K562 (cell line): ENCODE measurements at regions not wholly inside any gene's neighbourhood (a gene's known extent, or its start where the extent isn't known, plus 50 kb on each side); places are given as distances from the start of the nearest gene placed in this dataset.

Experiments
- ATAC-seq: fragments of 200-7000 bp; cut with Tn5 transposase; 3 replicates; pipeline ENCODE4 v1.9.1; 2020; ENCODE audit warnings: moderate library complexity
- BruUV-seq: library from RNA; stranded (reverse); fragments of 400-500 nt; replicated peaks from 2 replicates; lab custom pipeline; 2021; lab: Mats Ljungman, UMichigan
- CTCF ChIA-PET: fragments of 300-600 bp; formaldehyde crosslinking; extraction: SDS; loops from one replicate; lab custom pipeline; 2021; ENCODE audit warnings: low intra/inter-chr PET ratio; lab: Yijun Ruan, JAX
- POLR2A ChIA-PET: fragments of 300-600, 350-650 bp; sonication (Branson Sonifier 250); formaldehyde crosslinking; extraction: SDS; loops from one replicate; lab custom pipeline; 2021; ENCODE audit warnings: antibody characterized with exemption, inconsistent platforms; lab: Yijun Ruan, JAX
- DNase-seq, 4 experiments: peaks; one replicate each; pipeline versions ENCODE4 v3.0.0 to v3.0.0-alpha.2; 2011 to 2018; ENCODE audit warnings: low spot score in 3 of 4, mixed read lengths in 3 of 4; ENCODE audit errors: extremely low read depth in 1 of 4
- FAIRE-seq: peaks from 2 replicates; lab custom pipeline; 2011; peaks lifted over from hg19 to GRCh38; lab: Jason Lieb, UNC
- H2AFZ ChIP-seq: 2 replicates; pipeline ENCODE4 v1.6.0; 2011; ENCODE audit warnings: low read depth, low read length, control low read depth, inconsistent platforms
- H3K27ac ChIP-seq: fragments of 200-600 bp; 3 replicates; pipeline ENCODE4 v1.8.0; 2011; ENCODE audit warnings: low read depth, mild to moderate bottlenecking, control low read depth, inconsistent platforms, low read length, moderate library complexity, mixed read lengths; ENCODE audit errors: extremely low read depth
- H3K27me3 ChIP-seq, 2 experiments: fragments of 300-600 bp in 1 of 2; 2 replicates in 1 of 2; 3 replicates in 1 of 2; pipeline versions ENCODE4 v1.6.0 to v1.8.0; 2011; ENCODE audit warnings: inconsistent platforms in 2 of 2, low read length in 2 of 2, mild to moderate bottlenecking in 1 of 2, mixed read lengths in 1 of 2, moderate library complexity in 1 of 2; ENCODE audit not compliant: control insufficient read depth in 2 of 2, insufficient read depth in 2 of 2
- H3K36me3 ChIP-seq: fragments of 300-600 bp; 3 replicates; pipeline ENCODE4 v1.8.0; 2011; ENCODE audit warnings: mild to moderate bottlenecking, low read length, inconsistent platforms; ENCODE audit not compliant: control insufficient read depth, insufficient read depth
- H3K4me1 ChIP-seq, 2 experiments: fragments of 200-600 bp in 1 of 2; replicated peaks in 1 of 2; 2 replicates in 1 of 2; 3 replicates in 1 of 2; pipeline versions ENCODE4 v1.5.1 to v1.8.0; 2011; ENCODE audit warnings: inconsistent platforms in 2 of 2, low read length in 2 of 2, mild to moderate bottlenecking in 1 of 2, mixed read lengths in 1 of 2, moderate library complexity in 1 of 2; ENCODE audit not compliant: control insufficient read depth in 2 of 2, insufficient read depth in 2 of 2
- H3K4me2 ChIP-seq: 2 replicates; pipeline ENCODE4 v1.6.1; 2011; ENCODE audit warnings: low read length, control low read depth, inconsistent platforms, mixed read lengths; ENCODE audit not compliant: insufficient read depth
- H3K4me3 ChIP-seq: fragments of 200-600 bp; sonication (generic), shearing (Covaris generic); 2 replicates; pipeline ENCODE4 v1.5.1; 2016; ENCODE audit warnings: control low read depth, inconsistent platforms
- H3K79me2 ChIP-seq: fragments of 200-600 bp; 3 replicates; pipeline ENCODE4 v1.8.0; 2011; ENCODE audit warnings: low read length, inconsistent platforms; ENCODE audit not compliant: control insufficient read depth, insufficient read depth
- H3K9ac ChIP-seq, 2 experiments: 2 replicates each; pipeline versions ENCODE4 v1.6.0 to v1.6.1; 2011; ENCODE audit warnings: low read depth in 2 of 2, low read length in 2 of 2, control low read depth in 1 of 2, inconsistent platforms in 1 of 2, mild to moderate bottlenecking in 1 of 2, mixed read lengths in 1 of 2; ENCODE audit not compliant: insufficient read depth in 1 of 2
- H3K9me1 ChIP-seq: one replicate; pipeline ENCODE4 v1.6.0; 2011; ENCODE audit warnings: inconsistent platforms, mild to moderate bottlenecking, low read length, moderate library complexity; ENCODE audit not compliant: control insufficient read depth, insufficient read depth
- H3K9me3 ChIP-seq: replicated peaks from 2 replicates; pipeline ENCODE4 v1.5.1; 2011; ENCODE audit warnings: low read depth, low read length, inconsistent platforms; ENCODE audit not compliant: control insufficient read depth, insufficient read depth
- H4K20me1 ChIP-seq: replicated peaks from 2 replicates; pipeline ENCODE4 v1.6.1; 2011; ENCODE audit warnings: low read length, inconsistent platforms, mixed read lengths; ENCODE audit not compliant: control insufficient read depth, insufficient read depth
- BMI1 ChIP-seq: fragments of 150-350 bp; IDR thresholded peaks from 2 replicates; pipeline ENCODE4 v1.6.1; 2014; ENCODE audit warnings: low read length
- CBFA2T2 ChIP-seq: fragments of 450-650 bp; conservative IDR thresholded peaks from 2 replicates; pipeline ENCODE4 v1.6.1; 2017; ENCODE audit warnings: mild to moderate bottlenecking
- CBFB ChIP-seq: sonication (generic); formaldehyde crosslinking; IDR thresholded peaks from 2 replicates; pipeline ENCODE4 v1.4.0; 2020; ENCODE audit warnings: mild to moderate bottlenecking, missing genetic modification reagents
- CREB3 ChIP-seq: fragments of 450-650 bp; conservative IDR thresholded peaks from 2 replicates; pipeline ENCODE4 v1.6.1; 2016; ENCODE audit warnings: missing genetic modification characterization, low read depth, mild to moderate bottlenecking, missing compliant biosample characterization, moderate library complexity
- KAT7 ChIP-seq: sonication (generic); formaldehyde crosslinking; IDR thresholded peaks from 2 replicates; pipeline ENCODE4 v1.8.0; 2022; ENCODE audit warnings: missing genetic modification reagents, mild to moderate bottlenecking, borderline replicate concordance
- KLF10 ChIP-seq: fragments of 250-450 bp; sonication (Bioruptor Pico); IDR thresholded peaks from 2 replicates; pipeline ENCODE4 v1.6.1; 2021; ENCODE audit warnings: matching md5 sums
- PCBP2 ChIP-seq: fragments of 200-400 bp; formaldehyde crosslinking; IDR thresholded peaks from 2 replicates; pipeline ENCODE4 v1.6.1; 2018; ENCODE audit warnings: low read length, low read depth, mild to moderate bottlenecking, moderate library complexity; ENCODE audit not compliant: poor library complexity, severe bottlenecking
- PREB ChIP-seq: sonication (generic); formaldehyde crosslinking; IDR thresholded peaks from 2 replicates; pipeline ENCODE4 v1.8.1; 2023; ENCODE audit warnings: mild to moderate bottlenecking, missing genetic modification reagents
- PRMT5 ChIP-seq: sonication (generic); formaldehyde crosslinking; IDR thresholded peaks from 2 replicates; pipeline ENCODE4 v1.5.0; 2020; ENCODE audit warnings: missing genetic modification reagents
- PTRF ChIP-seq: fragments of 450-650 bp; IDR thresholded peaks from 2 replicates; pipeline ENCODE4 v1.6.1; 2016; ENCODE audit warnings: mild to moderate bottlenecking, missing genetic modification characterization, missing compliant biosample characterization
- RHOXF2B ChIP-seq: fragments of 250-450 bp; sonication (Bioruptor Pico); conservative IDR thresholded peaks from 2 replicates; pipeline ENCODE4 v1.5.1; 2021
- SAFB ChIP-seq: fragments of 200-400 bp; formaldehyde crosslinking; IDR thresholded peaks from 2 replicates; pipeline ENCODE4 v1.6.1; 2017; ENCODE audit warnings: low read depth, low read length, borderline replicate concordance
- SIX5 ChIP-seq, 2 experiments: IDR thresholded peaks; 2 replicates each; pipeline ENCODE4 v1.6.1; 2011; ENCODE audit warnings: low read length in 2 of 2, borderline replicate concordance in 1 of 2, low read depth in 1 of 2, mild to moderate bottlenecking in 1 of 2, moderate library complexity in 1 of 2; ENCODE audit not compliant: insufficient read depth in 1 of 2
- TFE3 ChIP-seq: fragments of 450-650 bp; formaldehyde crosslinking; IDR thresholded peaks from 2 replicates; pipeline ENCODE4 v1.4.0; 2020; ENCODE audit warnings: mild to moderate bottlenecking, mixed read lengths
- WGBS: fragments of 100-300 bp; shearing (Covaris generic); methylation state at CpG from one replicate; pipeline ENCODE4 v1.1.6; 2016; ENCODE audit warnings: low coverage, mixed read lengths; ENCODE audit not compliant: insufficient coverage; ENCODE audit errors: missing lambda C conversion rate; 5-methylcytosine and 5-hydroxymethylcytosine counted together
- in situ Hi-C: fragments of 300-500 bp; cut with MboI; formaldehyde crosslinking; loops from 4 replicates; pipeline ENCODE4 v1.15.0; 2018; ENCODE audit warnings: inconsistent platforms, mixed read lengths
- intact Hi-C: fragments of 100-400 bp; cut with micrococcal nuclease; formaldehyde crosslinking; loops from 2 replicates; pipeline ENCODE4 v1.14.2; 2022

- no peak overlapping the region for H3K27ac ChIP-seq
- H3K9me3 ChIP-seq = no peaks in the 10 kb centered on the region
- no peak overlapping the region for H3K9ac ChIP-seq
- H3K9me1 ChIP-seq = no peaks in the 10 kb centered on the region
- TF ChIP-seq CBFB (CRISPR knock-in tag) = no peak
- no peak for TF ChIP-seq PREB (CRISPR knock-in tag)
- TF ChIP-seq RHOXF2B (CRISPR knock-in tag) = no peak
- no peak for TF ChIP-seq KLF10
- no peak for TF ChIP-seq SAFB
- no peak for TF ChIP-seq CBFA2T2
- no peak for TF ChIP-seq PCBP2
- no peak for TF ChIP-seq PTRF (tag)
- TF ChIP-seq KAT7 (CRISPR knock-in tag) = no peak
- TF ChIP-seq CREB3 (tag) = no peak
- TF ChIP-seq PRMT5 (CRISPR knock-in tag) = no peak
- TF ChIP-seq BMI1 = no peak
- no peak for TF ChIP-seq SIX5 (IDR thresholded peaks at IDR 0.05; ENCODE audit: borderline replicate concordance in 1 of 2, insufficient read depth in 1 of 2, low read depth in 1 of 2, low read length in 2 of 2)
- TF ChIP-seq TFE3 (CRISPR knock-in tag) = no peak
- no peaks in the 10 kb centered on the region for H4K20me1 ChIP-seq
- ATAC-seq = no peak
- no peak for DNase-seq
- H3K4me1 ChIP-seq = peaks cover 4 to 32% of the 10 kb centered on the region in 2 experiments; a peak in 4 of 5 replicates
- no peak overlapping the region for H2AFZ ChIP-seq
- H3K4me3 ChIP-seq = no peak overlapping the region
- no peaks in the 10 kb centered on the region; the same call in 2 of the 3 replicates for H3K79me2 ChIP-seq
- 82% methylated on average over 1 of the region's 1 CpG for WGBS
- intact Hi-C loops (no loop called here), in situ Hi-C loops (no loop called here)
- H3K36me3 ChIP-seq = no peaks in the 10 kb centered on the region
- no peak for FAIRE-seq
- ChIA-PET POLR2A (interaction anchor here (0.8 kb wide), 1 partner anchor 258 kb away, joined by 4 read pairs; no protein-coding TSS in a partner anchor), CTCF (no interaction called here)
- no peak overlapping the region for H3K4me2 ChIP-seq
- H3K27me3 ChIP-seq = no peaks in the 10 kb centered on the region
- BruUV-seq = no TSS peak
These were observed 236.6 kb upstream of the PROK2 start for GRCh38 chr3:72021531-72021930.
